SK-N-DZ (cell line): ENCODE measurements at regions not wholly inside any gene's neighbourhood (a gene's known extent, or its start where the extent isn't known, plus 50 kb on each side); places are given as distances from the start of the nearest gene placed in this dataset.

Experiments used
- DNase-seq: peaks from one replicate; pipeline ENCODE4 v3.0.0-alpha.2; 2015; ENCODE audit warnings: low spot score

DNA sequence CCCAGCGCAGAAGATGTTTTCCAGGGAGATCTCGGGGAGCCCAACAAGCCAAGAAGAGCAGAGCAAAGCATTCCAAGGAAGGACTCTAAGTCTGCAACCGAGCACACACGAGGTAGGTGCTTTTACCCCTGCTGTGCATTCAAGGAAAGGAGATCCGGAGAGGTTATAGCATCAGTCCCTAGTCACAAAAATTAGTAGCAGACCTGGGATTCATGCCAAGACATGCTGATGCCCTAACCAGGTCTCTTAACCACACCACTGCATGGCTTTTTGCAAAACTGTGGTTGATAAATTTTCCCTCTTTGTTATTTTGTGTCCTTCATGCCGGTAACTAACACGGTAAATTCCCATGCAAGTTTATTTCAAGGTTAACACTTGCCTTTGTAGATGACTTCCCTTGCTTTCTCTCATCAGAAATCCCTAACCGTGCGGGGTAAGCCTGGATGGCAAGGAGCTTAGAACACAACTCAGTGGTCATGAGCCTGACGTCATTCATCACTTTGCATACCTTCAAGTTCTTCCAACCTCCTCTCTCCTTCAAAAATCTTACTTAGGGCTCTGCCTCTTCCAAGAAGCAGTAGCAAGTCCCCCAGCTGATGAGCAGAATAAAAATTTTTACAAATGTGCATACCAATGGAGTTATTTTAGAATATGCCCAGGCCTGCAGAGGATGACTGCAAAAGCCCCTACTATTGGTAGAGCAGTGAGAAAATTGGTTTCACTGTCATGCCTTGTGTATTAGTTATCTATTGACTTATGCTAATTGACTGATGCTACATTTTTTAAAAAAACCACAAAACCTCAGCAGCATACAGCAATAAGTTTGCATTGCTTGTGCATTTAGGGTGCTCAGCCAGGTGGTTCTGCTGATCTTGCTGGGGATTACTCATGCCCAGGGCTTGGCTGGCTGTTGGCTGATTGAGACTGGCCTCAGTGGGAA, 465.1 kb downstream of the MN1 start:
- DNase-seq: no peak

DNA sequence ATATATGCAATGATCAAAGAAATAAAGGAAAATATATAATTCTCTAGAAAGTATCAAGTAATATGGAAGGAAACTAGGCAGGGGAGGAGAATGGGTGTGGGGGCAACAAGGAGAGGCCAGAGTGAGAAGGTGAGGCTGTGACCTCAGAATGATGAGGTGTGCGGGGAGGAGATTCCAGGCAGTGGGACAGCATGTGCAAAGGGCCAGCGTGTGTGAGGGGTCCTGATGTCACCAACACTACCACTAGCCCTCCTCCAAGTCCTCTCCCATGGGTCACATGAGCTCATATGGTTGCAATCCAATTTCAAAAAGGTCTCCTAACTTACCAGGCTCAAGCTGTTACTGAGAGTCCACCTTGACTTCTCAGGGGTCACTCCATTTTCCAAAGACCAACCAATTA, 463.9 kb downstream of the MN1 start:
- DNase-seq: no peak

GRCh38 chr22:27340047-27340446, 461.5 kb downstream of the MN1 start:
- no peak for DNase-seq

- no peak for DNase-seq
Measured at GRCh38 chr22:27344546-27344945, 457.0 kb downstream of the MN1 start.

DNA sequence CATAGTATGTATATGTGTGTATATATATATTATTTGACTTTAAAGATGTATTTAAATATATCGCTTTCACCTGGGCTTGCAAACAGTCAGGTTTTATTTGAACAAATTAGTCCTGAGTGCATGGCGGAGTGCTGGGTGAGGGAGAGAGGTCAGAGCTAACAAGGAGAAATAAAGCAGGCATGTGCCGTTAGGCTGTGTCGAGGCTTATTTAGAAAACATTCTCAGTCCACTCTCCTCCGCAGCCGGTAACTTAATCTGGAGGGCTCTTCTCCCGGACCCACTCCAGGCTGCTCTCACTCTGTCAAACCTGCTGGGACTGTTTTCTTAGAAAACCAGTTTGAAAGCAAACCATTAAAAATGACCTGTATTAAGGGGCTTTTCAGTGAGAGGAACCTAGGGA, 455.9 kb downstream of the MN1 start:
- no peak for DNase-seq

DNA sequence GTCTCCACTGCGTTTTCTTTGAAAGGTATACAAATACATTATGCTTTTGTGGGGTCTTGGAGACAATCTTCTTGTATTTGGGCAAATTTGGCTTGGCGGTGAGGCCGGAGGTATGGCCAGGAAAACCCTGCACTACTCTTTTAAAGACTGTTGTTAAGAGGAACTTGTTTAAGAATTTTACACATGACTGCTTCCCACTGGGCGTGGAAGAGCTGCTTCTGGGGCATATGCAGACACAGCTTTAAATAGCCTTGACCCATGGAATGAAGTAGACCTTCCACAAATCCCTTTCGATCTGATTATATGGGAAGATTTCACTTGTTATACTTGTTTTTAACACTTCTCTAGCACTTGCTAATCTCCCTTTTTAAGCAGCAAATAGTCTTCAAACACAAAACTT, 453.6 kb downstream of the MN1 start:
- no peak for DNase-seq

GRCh38 chr22:27348634-27349033, 452.9 kb downstream of the MN1 start:
- no peak for DNase-seq

- no peak for DNase-seq
Measured at GRCh38 chr22:27349456-27349855, 452.1 kb downstream of the MN1 start.

DNA sequence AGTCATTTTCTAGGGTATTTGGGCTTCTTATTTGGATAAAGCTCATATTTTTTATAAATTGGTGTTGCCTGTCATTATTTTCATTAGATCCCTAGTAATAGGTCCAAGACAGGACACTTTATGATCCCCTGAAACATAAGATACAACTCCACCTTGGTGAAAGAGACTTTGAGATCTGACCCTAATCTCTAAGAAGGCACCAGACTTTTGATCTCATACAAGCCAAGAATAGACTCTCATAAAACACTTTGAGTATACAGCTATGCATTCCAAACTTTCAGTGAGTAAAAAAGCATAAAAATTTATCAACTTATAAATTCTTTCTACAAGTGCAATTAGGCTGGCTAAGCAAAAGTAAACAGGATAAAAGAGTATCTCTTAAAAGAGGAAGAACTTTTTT, 451.2 kb downstream of the MN1 start:
- DNase-seq: no peak

DNA sequence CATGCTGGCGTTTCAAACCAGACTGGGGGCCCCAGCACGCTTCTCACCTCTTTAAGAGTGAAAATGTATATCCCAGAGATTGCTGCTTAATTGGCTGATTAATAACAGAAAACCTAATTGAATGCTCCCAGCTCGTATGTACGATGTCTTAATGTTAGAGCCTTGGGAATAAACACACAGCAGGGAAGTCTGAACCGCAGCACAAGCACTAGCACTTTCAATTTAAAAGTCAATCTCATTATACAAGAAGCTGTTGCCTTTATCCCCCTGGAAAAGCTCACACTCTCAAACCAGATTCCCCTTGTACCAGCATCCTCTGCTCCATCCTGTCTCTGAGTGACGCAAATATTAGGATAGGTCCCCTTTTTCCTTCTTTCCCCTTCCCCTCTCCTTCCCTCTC, 449.1 kb downstream of the MN1 start:
- no peak for DNase-seq

- DNase-seq: no peak
Measured at GRCh38 chr22:27358096-27358870, 443.3 kb downstream of the MN1 start.

DNA sequence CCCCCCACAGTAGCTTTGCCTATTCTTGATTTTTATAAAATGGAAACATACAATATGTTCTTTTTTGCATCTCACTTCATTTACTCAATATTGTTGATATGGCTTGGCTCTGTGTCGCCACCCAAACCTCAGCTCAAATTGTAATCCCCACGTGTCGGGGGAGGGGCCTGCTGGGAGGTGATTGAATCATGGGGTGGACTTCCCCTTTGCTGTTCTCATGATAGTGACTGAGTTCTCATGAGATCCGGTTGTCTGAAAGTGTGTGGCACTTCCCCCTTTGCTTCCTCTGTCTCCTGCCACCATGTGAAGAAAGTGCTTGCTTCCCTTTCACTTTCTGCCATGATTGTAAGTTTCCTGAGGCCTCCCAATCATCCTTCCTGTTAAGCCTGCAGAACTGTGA, 431.3 kb downstream of the MN1 start:
- DNase-seq: no peak

DNA sequence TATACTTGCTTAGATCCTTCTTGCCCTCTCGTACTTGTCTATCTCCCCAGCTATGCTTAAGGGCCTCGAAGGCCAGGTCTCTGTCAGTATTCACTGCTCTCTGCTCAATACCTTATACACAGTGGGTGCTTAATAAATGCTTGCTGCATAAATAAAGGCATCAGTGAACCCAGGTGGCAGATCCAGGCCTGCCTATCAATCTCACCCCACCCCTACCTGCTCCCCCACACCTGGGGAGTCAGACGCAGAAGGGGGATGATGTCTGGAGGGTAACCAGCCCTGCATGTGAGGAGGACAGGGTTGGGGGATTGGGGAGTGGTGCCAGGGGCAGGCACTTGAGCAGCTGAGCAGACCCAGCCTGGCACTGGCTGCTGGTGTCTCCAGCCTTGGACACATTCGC, 430.6 kb downstream of the MN1 start:
- no peak for DNase-seq

DNA sequence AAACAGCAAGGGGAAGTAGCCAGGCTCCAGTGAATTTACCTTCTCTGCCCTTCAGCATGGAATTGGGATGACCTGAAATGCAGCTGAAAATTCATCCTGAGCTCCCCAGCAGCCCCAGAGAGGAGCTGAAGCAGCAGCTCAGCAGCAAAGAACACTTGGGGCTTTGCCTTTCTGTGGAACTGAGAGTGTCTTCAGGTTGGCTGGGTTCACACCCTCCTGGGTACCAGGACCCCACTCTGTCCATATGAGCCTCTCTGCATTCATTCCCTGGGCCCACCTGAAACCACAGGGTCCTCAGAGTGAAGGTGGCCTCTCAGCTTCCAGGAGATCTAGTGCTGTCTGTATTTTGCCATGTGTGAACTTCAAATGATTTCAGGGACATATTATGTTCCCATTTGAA, 429.2 kb downstream of the MN1 start:
- no peak for DNase-seq

DNA sequence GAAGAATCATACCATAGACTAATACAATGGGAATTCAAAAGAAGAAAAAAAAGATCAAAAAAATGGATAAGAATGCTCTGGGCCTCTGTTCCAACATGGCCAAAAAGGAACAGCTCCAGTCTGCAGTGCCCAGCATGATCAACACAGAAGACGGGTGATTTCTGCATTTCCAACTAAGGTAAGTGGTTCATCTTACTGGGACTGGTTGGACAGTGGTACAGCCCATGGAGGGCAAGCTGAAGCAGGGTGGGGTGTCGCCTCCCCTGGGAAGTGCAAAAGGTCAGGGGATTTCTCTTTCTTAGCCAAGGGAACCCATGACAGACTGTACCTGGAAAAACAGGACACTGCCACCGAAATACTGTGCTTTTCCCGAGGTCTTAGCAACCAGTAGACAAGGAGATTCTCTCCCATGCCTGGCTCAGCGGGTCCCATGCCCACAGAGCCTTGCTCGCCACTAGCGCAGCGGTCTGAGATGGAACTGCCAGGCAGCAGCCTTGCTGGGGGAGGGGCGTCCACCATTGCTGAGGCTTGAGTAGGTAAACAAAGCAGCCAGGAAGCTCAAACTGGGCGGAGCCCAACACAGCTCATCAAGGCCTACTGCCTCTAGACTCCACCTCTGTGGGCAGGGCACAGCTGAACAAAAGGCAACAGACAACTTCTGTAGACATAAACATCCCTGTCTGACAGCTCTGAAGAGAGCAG, 428.4 kb downstream of the MN1 start:
- no peak for DNase-seq

- DNase-seq: no peak
Measured at GRCh38 chr22:27377501-27378295, 423.9 kb downstream of the MN1 start.

GRCh38 chr22:27378311-27378800, 423.2 kb downstream of the MN1 start:
- no peak for DNase-seq

GRCh38 chr22:27378995-27379394, 422.6 kb downstream of the MN1 start:
- no peak for DNase-seq

DNA sequence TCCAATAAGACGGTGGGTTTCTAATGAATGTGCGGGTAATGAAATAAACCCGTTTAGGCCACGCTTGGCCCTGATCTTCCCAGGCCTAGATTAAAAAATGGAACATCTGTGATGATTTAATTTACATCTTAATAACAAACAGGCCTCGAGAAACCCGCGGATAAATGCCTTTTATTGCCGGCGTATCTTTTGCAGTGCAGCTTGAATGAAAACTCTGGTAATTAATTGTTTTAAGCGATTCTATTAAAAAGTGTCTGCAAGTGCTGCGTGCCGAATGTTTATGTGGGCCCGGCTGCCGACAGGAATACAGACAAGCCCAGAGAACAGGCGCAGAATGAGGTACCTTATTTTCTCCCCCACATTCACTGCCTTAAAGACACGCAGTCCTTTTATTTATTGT, 420.7 kb downstream of the MN1 start:
- peak; percentile 9 for DNase-seq

GRCh38 chr22:27381552-27381951, 420.0 kb downstream of the MN1 start:
- DNase-seq: peak; percentile 57
